WI38 (cell line): ENCODE measurements at regions not wholly inside any gene's neighbourhood (a gene's known extent, or its start where the extent isn't known, plus 50 kb on each side); places are given as distances from the start of the nearest gene placed in this dataset.
"Not testable (repeated sequence)": the region's sequence is repeated elsewhere in the genome, so short reads cannot be mapped to it uniquely, and the experiment has no call there.

Source experiments
- H3K4me3 ChIP-seq: 2 replicates; pipeline ENCODE4 v1.5.1; 2011; ENCODE audit warnings: low read depth, mild to moderate bottlenecking, control low read depth, low read length
- CTCF ChIP-seq: IDR thresholded peaks from 2 replicates; pipeline ENCODE4 v1.5.1; 2012; ENCODE audit warnings: low read depth, mild to moderate bottlenecking, control low read depth, low read length

- TF ChIP-seq CTCF, result no peak
- no peak overlapping the region for H3K4me3 ChIP-seq
Observed at GRCh38 chr1:173393659-173394000, 83.5 kb upstream of the PRDX6 start.

- H3K4me3 ChIP-seq, result not testable (repeated sequence)
Observed at GRCh38 chr1:173394813-173395212, 82.3 kb upstream of the PRDX6 start.

- no peak for TF ChIP-seq CTCF
- no peak overlapping the region for H3K4me3 ChIP-seq
Observed at GRCh38 chr1:173395762-173396161, 81.4 kb upstream of the PRDX6 start.

- no peak overlapping the region for H3K4me3 ChIP-seq
- no peak for TF ChIP-seq CTCF
Observed at GRCh38 chr1:173400387-173400995, 76.6 kb upstream of the PRDX6 start.

GRCh38 chr1:173403996-173404395 is 73.1 kb upstream of the PRDX6 start:
- no peak for TF ChIP-seq CTCF
- no peak overlapping the region for H3K4me3 ChIP-seq

GRCh38 chr1:173405281-173405680 is 71.9 kb upstream of the PRDX6 start:
- no peak for TF ChIP-seq CTCF
- H3K4me3 ChIP-seq, result no peak overlapping the region

GRCh38 chr1:173405834-173406233 is 71.3 kb upstream of the PRDX6 start:
- TF ChIP-seq CTCF, result no peak
- H3K4me3 ChIP-seq, result no peak overlapping the region

- TF ChIP-seq CTCF, result no peak
- H3K4me3 ChIP-seq, result no peak overlapping the region
Observed at GRCh38 chr1:173406783-173407230, 70.3 kb upstream of the PRDX6 start.
